HCT116 (cell line): ENCODE measurements at regions not wholly inside any gene's neighbourhood (a gene's known extent, or its start where the extent isn't known, plus 50 kb on each side); places are given as distances from the start of the nearest gene placed in this dataset.

ENCODE experiments used
- ATAC-seq: fragments of 200-7000 bp; cut with Tn5 transposase; 2 replicates; pipeline ENCODE4 v1.9.1; 2020; ENCODE audit warnings: mild to moderate bottlenecking, moderate library complexity
- BruUV-seq: library from RNA; stranded (reverse); fragments of 400-500 nt; replicated peaks from 2 replicates; lab custom pipeline; 2021; lab: Mats Ljungman, UMichigan
- CTCF ChIA-PET: fragments of 300-600 bp; sonication (Branson Sonifier 250); formaldehyde crosslinking; loops from one replicate; lab custom pipeline; 2021; ENCODE audit warnings: antibody characterized with exemption; lab: Charles Lee
- POLR2A ChIA-PET: fragments of 300-600, 350-600 bp; sonication (Branson Sonifier 250); formaldehyde crosslinking; loops from one replicate; lab custom pipeline; 2021; ENCODE audit warnings: antibody characterized with exemption; lab: Charles Lee
- RAD21 ChIA-PET, 2 experiments: fragments of 300-600 bp; sonication (Branson Sonifier 250); formaldehyde crosslinking; loops; one replicate each; lab custom pipeline; 2023; ENCODE audit warnings: low total read pairs in 2 of 2; ENCODE audit not compliant: uncharacterized antibody in 2 of 2, unreplicated experiment in 2 of 2, low non-redundant PET in 1 of 2; lab: Charles Lee
- DNase-seq: peaks from one replicate; pipeline ENCODE4 v3.0.0-alpha.2; 2010; ENCODE audit warnings: low read depth, low spot score
- H2AFZ ChIP-seq: fragments of 200-600 bp; shearing (Covaris generic), sonication (generic); 2 replicates; pipeline ENCODE4 v1.6.1; 2017; ENCODE audit warnings: low read depth, mixed run types, mixed read lengths, antibody characterized with exemption, low read length; ENCODE audit not compliant: poor library complexity, severe bottlenecking
- H3K27ac ChIP-seq: 2 replicates; pipeline ENCODE4 v1.5.1; 2012; ENCODE audit warnings: low read depth, low read length
- H3K27me3 ChIP-seq: fragments of 200-600 bp; sonication (generic); 2 replicates; pipeline ENCODE4 v1.6.1; 2016; ENCODE audit warnings: mixed run types, low read length, mixed read lengths; ENCODE audit not compliant: insufficient read depth
- H3K36me3 ChIP-seq, 2 experiments: fragments of 200-500 bp in 1 of 2; fragments of 200-600 bp in 1 of 2; sonication (Bioruptor generic) in 1 of 2; sonication (generic) in 1 of 2; 2 replicates each; pipeline versions ENCODE4 v1.5.1 to v1.6.1; 2014 to 2016; ENCODE audit warnings: low read length in 2 of 2, inconsistent platforms in 1 of 2, mixed read lengths in 1 of 2, mixed run types in 1 of 2; ENCODE audit not compliant: insufficient read depth in 2 of 2, control insufficient read depth in 1 of 2
- H3K4me1 ChIP-seq, 2 experiments: fragments of 200-600 bp in 1 of 2; sonication (generic) in 1 of 2; 2 replicates each; pipeline versions ENCODE4 v1.5.1 to v1.6.1; 2012 to 2017; ENCODE audit warnings: low read length in 2 of 2, inconsistent platforms in 1 of 2, mild to moderate bottlenecking in 1 of 2, mixed read lengths in 1 of 2, mixed run types in 1 of 2, moderate library complexity in 1 of 2; ENCODE audit not compliant: insufficient read depth in 2 of 2, control insufficient read depth in 1 of 2
- H3K4me2 ChIP-seq: fragments of 200-600 bp; sonication (generic); 2 replicates; pipeline ENCODE4 v1.6.1; 2017; ENCODE audit warnings: mixed run types, low read length, mixed read lengths
- H3K4me3 ChIP-seq, 2 experiments: fragments of 200-600 bp in 1 of 2; sonication (generic) in 1 of 2; replicated peaks in 1 of 2; 2 replicates each; pipeline ENCODE4 v1.5.1; 2011 to 2016; ENCODE audit warnings: low read length in 2 of 2, control low read depth in 1 of 2, low read depth in 1 of 2, mild to moderate bottlenecking in 1 of 2, mixed read lengths in 1 of 2, mixed run types in 1 of 2
- H3K79me2 ChIP-seq: fragments of 200-600 bp; sonication (generic); 2 replicates; pipeline ENCODE4 v1.6.1; 2017; ENCODE audit warnings: mild to moderate bottlenecking, mixed run types, low read length, moderate library complexity, mixed read lengths; ENCODE audit not compliant: insufficient read depth
- H3K9ac ChIP-seq: fragments of 200-600 bp; sonication (generic); 2 replicates; pipeline ENCODE4 v1.6.1; 2016; ENCODE audit warnings: low read length, mixed read lengths
- H3K9me2 ChIP-seq: fragments of 200-600 bp; sonication (generic), shearing (Covaris generic); 2 replicates; pipeline ENCODE4 v1.6.1; 2017; ENCODE audit warnings: mixed run types, mild to moderate bottlenecking, moderate library complexity; ENCODE audit not compliant: insufficient read depth
- H3K9me3 ChIP-seq, 2 experiments: fragments of 200-500 bp in 1 of 2; fragments of 200-600 bp in 1 of 2; sonication (Bioruptor generic) in 1 of 2; sonication (generic) in 1 of 2; 2 replicates each; pipeline ENCODE4 v1.6.1; 2014 to 2017; ENCODE audit warnings: low read length in 2 of 2, mixed read lengths in 2 of 2, inconsistent platforms in 1 of 2, low read depth in 1 of 2, mild to moderate bottlenecking in 1 of 2, mixed run types in 1 of 2, moderate library complexity in 1 of 2; ENCODE audit not compliant: control insufficient read depth in 1 of 2, insufficient read depth in 1 of 2
- H4K20me1 ChIP-seq: fragments of 200-600 bp; sonication (generic), shearing (Covaris generic); 2 replicates; pipeline ENCODE4 v1.6.1; 2017; ENCODE audit warnings: mixed run types, mild to moderate bottlenecking, moderate library complexity; ENCODE audit not compliant: insufficient read depth
- ATF3 ChIP-seq: IDR thresholded peaks from 2 replicates; pipeline ENCODE4 v1.6.1; 2012
- CBX3 ChIP-seq: IDR thresholded peaks from 2 replicates; pipeline ENCODE4 v1.6.1; 2012; ENCODE audit warnings: low read depth
- ELF1 ChIP-seq: IDR thresholded peaks from 2 replicates; pipeline ENCODE4 v1.6.1; 2012; ENCODE audit warnings: low read depth, borderline replicate concordance
- EZH2phosphoT487 ChIP-seq: fragments of 200-600 bp; IDR thresholded peaks from 2 replicates; pipeline ENCODE4 v1.6.1; 2018; ENCODE audit warnings: antibody characterized with exemption, borderline replicate concordance
- FOSL1 ChIP-seq: IDR thresholded peaks from 2 replicates; pipeline ENCODE4 v1.6.1; 2012; ENCODE audit warnings: low read depth
- REST ChIP-seq: IDR thresholded peaks from 2 replicates; pipeline ENCODE4 v1.6.1; 2012; ENCODE audit warnings: low read depth
- SRF ChIP-seq: IDR thresholded peaks from 2 replicates; pipeline ENCODE4 v1.6.1; 2012; ENCODE audit warnings: low read depth
- YY1 ChIP-seq: IDR thresholded peaks from 2 replicates; pipeline ENCODE4 v1.6.1; 2011; ENCODE audit warnings: low read length, low read depth, moderate library complexity, mild to moderate bottlenecking; ENCODE audit not compliant: insufficient replicate concordance; ENCODE audit errors: extremely low read depth
- ZFX ChIP-seq: fragments of 450-650 bp; IDR thresholded peaks from 2 replicates; pipeline ENCODE4 v1.6.1; 2017
- intact Hi-C: fragments of 100-400 bp; cut with micrococcal nuclease; formaldehyde crosslinking; loops from 2 replicates; pipeline ENCODE4 v1.10.0; 2022

DNA sequence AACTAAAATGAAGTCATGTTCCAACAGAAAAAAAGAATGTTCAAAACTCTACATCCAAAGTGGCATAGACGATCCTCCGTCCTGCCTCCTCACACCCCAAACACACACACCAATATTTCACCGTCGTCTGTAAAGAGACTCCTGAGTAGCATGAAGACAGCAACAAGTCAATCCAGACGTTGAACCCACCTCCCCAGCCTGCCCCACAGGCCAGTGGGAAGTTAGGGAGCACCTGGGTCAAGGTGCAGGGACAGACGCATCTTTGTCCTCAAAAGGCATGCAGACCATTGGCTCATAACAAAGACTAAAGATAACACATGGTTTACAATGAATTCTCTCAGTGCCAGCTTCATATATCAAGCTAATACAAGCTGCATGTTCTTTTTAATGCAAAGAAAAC, 396.5 kb downstream of the TCERG1L start:
- RAD21 ChIA-PET, result no interaction called here
- POLR2A ChIA-PET, result no interaction called here
- BruUV-seq, result no TSS peak
- Histone ChIP-seq H3K4me1 (no peaks in the 10 kb centered on the region), H3K4me2 (no peak overlapping the region), H3K27me3 (no peaks in the 10 kb centered on the region), H3K27ac (no peak overlapping the region), H3K9ac (no peak overlapping the region), H3K9me2 (no peaks in the 10 kb centered on the region), H3K4me3 (no peak overlapping the region)
- intact Hi-C loops, result no loop called here
- TF ChIP-seq REST (no peak), EZH2phosphoT487 (no peak), ZFX (no peak), FOSL1 (no peak), ELF1 (no peak), YY1 (no peak), CBX3 (no peak), SRF (no peak), ATF3 (no peak)
- TF ChIP-seq, all 23 proteins: peak for 0
- CTCF ChIA-PET, result no interaction called here
- Histone ChIP-seq H3K79me2 (no peaks in the 10 kb centered on the region), H3K36me3 (no peaks in the 10 kb centered on the region), H3K9me3 (no peaks in the 10 kb centered on the region), H4K20me1 (no peaks in the 10 kb centered on the region), H2AFZ (no peak overlapping the region)
- DNase-seq (no peak), ATAC-seq (no peak)
